Natural killer cell (primary cell): ENCODE measurements at regions not wholly inside any gene's neighbourhood (a gene's known extent, or its start where the extent isn't known, plus 50 kb on each side); places are given as distances from the start of the nearest gene placed in this dataset.
"Not testable (repeated sequence)": the region's sequence is repeated elsewhere in the genome, so short reads cannot be mapped to it uniquely, and the experiment has no call there.

Source experiments
- ATAC-seq, 3 donors: fragments of 150-1000 bp in 2 of 3; fragments of 200-7000 bp in 1 of 3; cut with Tn5 transposase; 1 replicate in 1 of 3; 2 replicates in 2 of 3; pipeline ENCODE4 v1.10.0; 2021; ENCODE audit warnings: mild to moderate bottlenecking in 2 of 3, moderate library complexity in 2 of 3
- DNase-seq, 2 donors: peaks; one replicate each; pipeline versions ENCODE4 v3.0.0 to v3.0.0-alpha.2; 2013 to 2021; ENCODE audit warnings: mixed read lengths in 1 of 2
- H3K27ac ChIP-seq: one replicate; pipeline ENCODE4 v1.5.1; 2013; ENCODE audit warnings: mild to moderate bottlenecking, low read length
- H3K27me3 ChIP-seq: one replicate; pipeline ENCODE4 v1.6.1; 2013; ENCODE audit warnings: low read length; ENCODE audit not compliant: control insufficient read depth, insufficient read depth
- H3K36me3 ChIP-seq: one replicate; pipeline ENCODE4 v1.6.1; 2013; ENCODE audit warnings: low read length; ENCODE audit not compliant: control insufficient read depth, insufficient read depth
- H3K4me1 ChIP-seq: one replicate; pipeline ENCODE4 v1.6.1; 2013; ENCODE audit warnings: low read length; ENCODE audit not compliant: control insufficient read depth, insufficient read depth
- H3K4me3 ChIP-seq: one replicate; pipeline ENCODE4 v1.5.1; 2013; ENCODE audit warnings: low read length
- H3K9me3 ChIP-seq: one replicate; pipeline ENCODE4 v1.6.1; 2013; ENCODE audit warnings: low read length; ENCODE audit not compliant: control insufficient read depth, insufficient read depth
- H3K27ac Mint-ChIP-seq, 2 donors: one replicate each; pipeline ENCODE4 v1.8.0; 2022; ENCODE audit warnings: mild to moderate bottlenecking in 2 of 2, mixed read lengths in 2 of 2, moderate library complexity in 1 of 2
- H3K27me3 Mint-ChIP-seq, 2 donors: one replicate each; pipeline ENCODE4 v1.8.0; 2022; ENCODE audit warnings: low read depth in 2 of 2, mixed read lengths in 2 of 2
- H3K36me3 Mint-ChIP-seq: one replicate; pipeline ENCODE4 v1.8.0; 2022; ENCODE audit warnings: mixed read lengths
- H3K4me1 Mint-ChIP-seq, 2 donors: one replicate each; pipeline ENCODE4 v1.8.0; 2022; ENCODE audit warnings: mixed read lengths in 2 of 2
- H3K4me3 Mint-ChIP-seq: one replicate; pipeline ENCODE4 v1.8.0; 2022; ENCODE audit warnings: mild to moderate bottlenecking, moderate library complexity, mixed read lengths
- H3K9me3 Mint-ChIP-seq, 2 donors: one replicate each; pipeline ENCODE4 v1.8.0; 2022; ENCODE audit warnings: mixed read lengths in 2 of 2
- CTCF ChIP-seq: fragments of 200-600 bp; IDR thresholded peaks from one replicate; pipeline ENCODE4 v1.8.0; 2022; ENCODE audit warnings: antibody characterized with exemption
- WGBS: methylation state at CpG from one replicate; pipeline ENCODE4 v1.1.7; 2013; ENCODE audit warnings: missing lambda C conversion rate; ENCODE audit not compliant: insufficient coverage; 5-methylcytosine and 5-hydroxymethylcytosine counted together
- intact Hi-C: fragments of 100-400 bp; cut with micrococcal nuclease; formaldehyde crosslinking; loops from one replicate; pipeline ENCODE4 v1.14.2; 2022

DNA sequence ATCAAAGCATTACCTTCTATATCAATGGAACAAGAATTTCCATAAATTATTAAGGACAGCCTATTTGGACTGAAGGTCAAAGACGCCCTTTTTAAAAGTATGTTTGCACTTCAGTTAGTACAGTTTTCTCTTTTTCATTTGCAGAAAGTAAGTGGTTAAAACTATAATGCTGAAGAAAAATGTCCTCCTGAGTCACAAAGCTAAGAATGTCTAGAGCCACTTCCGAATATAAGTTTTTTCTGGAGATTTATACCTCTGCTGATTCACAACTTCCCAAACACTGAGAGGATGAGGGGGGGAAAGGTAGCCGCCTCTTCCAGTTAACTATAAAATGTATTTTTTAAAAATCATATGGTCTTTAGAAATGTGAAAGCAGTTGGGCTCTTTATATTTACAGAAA, 84.9 kb downstream of the DUSP6 start:
- Histone ChIP-seq H3K27me3 (no peaks in the 10 kb centered on the region), H3K4me3 (no peak overlapping the region), H3K36me3 (no peaks in the 10 kb centered on the region), H3K27ac (no peak overlapping the region), H3K9me3 (no peaks in the 10 kb centered on the region), H3K4me1 (no peaks in the 10 kb centered on the region)
- Mint-ChIP-seq H3K4me1 (peaks cover 2 to 4% of the 10 kb centered on the region in 2 donors), H3K36me3 (peaks cover 7% of the 10 kb centered on the region), H3K27me3 (no peaks in the 10 kb centered on the region), H3K4me3 (no peak overlapping the region), H3K27ac (no peak overlapping the region), H3K9me3 (peaks cover 0 to 4% of the 10 kb centered on the region in 2 donors)
- ATAC-seq: no peak
- DNase-seq: no peak
- intact Hi-C loops: no loop called here
- TF ChIP-seq CTCF: no peak
- 71% methylated on average over 1 of the region's 3 CpGs for WGBS

GRCh38 chr12:89266574-89267188, 85.6 kb downstream of the DUSP6 start:
- H3K36me3 Mint-ChIP-seq, H3K36me3 ChIP-seq, DNase-seq, H3K9me3 ChIP-seq, H3K4me1 ChIP-seq, ATAC-seq, H3K27ac Mint-ChIP-seq, H3K4me3 ChIP-seq, H3K27ac ChIP-seq, H3K9me3 Mint-ChIP-seq, intact Hi-C loops, H3K27me3 ChIP-seq, H3K4me3 Mint-ChIP-seq, H3K27me3 Mint-ChIP-seq: not testable (repeated sequence)
- WGBS: 54% methylated on average over 14 of the region's 16 CpGs
- H3K4me1 Mint-ChIP-seq: peaks cover 8 to 11% of the 10 kb centered on the region in 2 donors

DNA sequence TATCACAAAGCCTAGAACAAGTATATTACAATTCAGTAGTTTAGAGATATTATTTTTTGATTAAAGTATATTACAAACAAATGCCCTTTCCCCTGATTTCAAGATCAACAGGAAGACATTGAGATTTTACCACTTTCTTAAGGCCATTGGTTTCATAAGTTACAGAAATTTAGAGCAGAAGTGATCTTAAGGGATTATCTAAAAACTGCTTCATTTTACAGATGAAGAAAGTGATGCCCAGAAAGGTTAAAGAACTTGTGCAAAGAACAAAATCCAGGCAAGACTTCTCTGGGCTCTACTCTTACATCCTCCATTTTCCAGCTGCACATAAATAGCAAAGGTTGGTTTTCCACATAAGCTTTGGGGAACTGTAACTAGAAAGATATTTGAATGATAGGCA, 87.5 kb downstream of the DUSP6 start:
- intact Hi-C loops: no loop called here

DNA sequence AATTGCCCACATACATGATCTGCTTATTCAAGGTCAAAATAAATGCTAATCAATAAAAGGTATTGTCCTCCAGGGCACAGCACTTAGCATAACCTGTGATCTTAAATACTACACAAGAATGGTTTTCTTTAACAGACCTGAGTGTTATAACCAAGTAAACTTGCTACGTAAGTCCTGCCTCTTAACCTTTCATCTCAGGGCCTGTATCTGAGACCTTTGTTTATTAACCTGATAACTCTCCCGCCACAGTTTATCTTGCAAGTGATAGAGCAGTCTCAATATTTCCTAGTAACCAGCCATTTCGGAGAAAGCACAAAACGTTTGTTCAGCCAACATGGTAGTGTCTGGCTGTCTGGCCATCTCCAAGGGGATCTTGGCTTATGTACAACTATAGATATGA, 88.4 kb downstream of the DUSP6 start:
- no peaks in the 10 kb centered on the region for H3K9me3 Mint-ChIP-seq
- H3K27ac Mint-ChIP-seq: no peak overlapping the region
- no peaks in the 10 kb centered on the region for H3K27me3 Mint-ChIP-seq
- H3K4me1 ChIP-seq: no peaks in the 10 kb centered on the region
- H3K36me3 ChIP-seq: no peaks in the 10 kb centered on the region
- no peaks in the 10 kb centered on the region for H3K9me3 ChIP-seq
- no peak overlapping the region for H3K4me3 Mint-ChIP-seq
- intact Hi-C loops: no loop called here
- no peaks in the 10 kb centered on the region for H3K36me3 Mint-ChIP-seq
- peaks cover 8 to 11% of the 10 kb centered on the region in 2 donors for H3K4me1 Mint-ChIP-seq
- TF ChIP-seq CTCF: no peak
- ATAC-seq: no peak
- no peak overlapping the region for H3K4me3 ChIP-seq
- no peaks in the 10 kb centered on the region for H3K27me3 ChIP-seq
- 88% methylated on average over 4 of the region's 4 CpGs for WGBS
- no peak for DNase-seq
- no peak overlapping the region for H3K27ac ChIP-seq

More for the DNA sequence above, 87.5 kb downstream of the DUSP6 start:
- Mint-ChIP-seq H3K9me3 (no peaks in the 10 kb centered on the region), H3K27me3 (no peaks in the 10 kb centered on the region), H3K36me3 (no peaks in the 10 kb centered on the region), H3K4me1 (peaks cover 8 to 11% of the 10 kb centered on the region in 2 donors), H3K27ac (no peak overlapping the region), H3K4me3 (no peak overlapping the region)
- Histone ChIP-seq H3K36me3 (no peaks in the 10 kb centered on the region), H3K9me3 (no peaks in the 10 kb centered on the region), H3K27me3 (no peaks in the 10 kb centered on the region), H3K27ac (no peak overlapping the region), H3K4me3 (no peak overlapping the region), H3K4me1 (no peaks in the 10 kb centered on the region)
- no peak for DNase-seq
- TF ChIP-seq CTCF: no peak
- ATAC-seq: no peak
